Stomach (tissue), 8 donors: ENCODE measurements at regions not wholly inside any gene's neighbourhood (a gene's known extent, or its start where the extent isn't known, plus 50 kb on each side); places are given as distances from the start of the nearest gene placed in this dataset.

ENCODE experiments used
- DNase-seq, 2 donors: peaks; one replicate each; pipeline versions ENCODE4 v3.0.0 to v3.0.0-alpha.2; 2013 to 2019
- H3K27ac ChIP-seq, 5 donors: fragments of 200-600 bp in 4 of 5; sonication (generic) in 4 of 5; one replicate each; pipeline ENCODE4 v1.5.1; 2013 to 2019; ENCODE audit warnings: mild to moderate bottlenecking in 1 of 5, moderate library complexity in 1 of 5
- H3K27me3 ChIP-seq, 3 donors: fragments of 200-600 bp; sonication (generic); one replicate each; pipeline ENCODE4 v1.5.1; 2017 to 2019; ENCODE audit warnings: mixed run types in 1 of 3
- H3K36me3 ChIP-seq, 4 donors: fragments of 200-600 bp; sonication (generic); 1 replicate in 3 of 4; 2 replicates in 1 of 4; pipeline ENCODE4 v1.5.1; 2016 to 2019
- H3K4me1 ChIP-seq, 4 donors: fragments of 200-600 bp; sonication (generic); one replicate each; pipeline ENCODE4 v1.5.1; 2016 to 2019
- H3K4me3 ChIP-seq, 4 donors: fragments of 200-600 bp; sonication (generic) in 3 of 4; one replicate each; pipeline ENCODE4 v1.5.1; 2016 to 2019; ENCODE audit warnings: mild to moderate bottlenecking in 1 of 4
- H3K9me3 ChIP-seq, 4 donors: fragments of 200-600 bp; sonication (generic); one replicate each; pipeline ENCODE4 v1.5.1; 2016 to 2019
- EP300 ChIP-seq: sonication (generic); formaldehyde crosslinking; IDR thresholded peaks from one replicate; pipeline ENCODE4 v1.6.1; 2017; ENCODE audit warnings: antibody characterized with exemption
- POLR2A ChIP-seq, 4 donors: fragments of 450-650 bp; IDR thresholded peaks; one replicate each; pipeline ENCODE4 v1.6.1; 2016; ENCODE audit warnings: antibody characterized with exemption in 4 of 4, control low read depth in 2 of 4, mild to moderate bottlenecking in 1 of 4, moderate library complexity in 1 of 4
- POLR2AphosphoS5 ChIP-seq, 3 donors: sonication (generic); formaldehyde crosslinking; IDR thresholded peaks; one replicate each; pipeline ENCODE4 v1.6.1; 2016; ENCODE audit warnings: antibody characterized with exemption in 3 of 3
- WGBS, 5 donors: extraction: QIAGEN DNeasy Blood & Tissue Kit in 3 of 5; methylation state at CpG; one replicate each; pipeline versions ENCODE4 v1.1.5 to v1.1.7; 2013 to 2018; 5-methylcytosine and 5-hydroxymethylcytosine counted together
- intact Hi-C: fragments of 100-400 bp; cut with DNase I; formaldehyde crosslinking; loops from one replicate; pipeline ENCODE4 v1.15.1; 2023; ENCODE audit warnings: low total_unique reads
- TF ChIP-seq, protein P1 (sequence below), 7 experiments: fragments of 450-650 bp in 4 of 7; fragments of 200-600 bp in 3 of 7; sonication (generic) in 3 of 7; IDR thresholded peaks; one replicate each; pipeline ENCODE4 v1.5.1; 2016 to 2019; ENCODE audit warnings: antibody characterized with exemption in 7 of 7, control low read depth in 2 of 7, mild to moderate bottlenecking in 1 of 7
- donor health status: healthy with polysubstance abuse.
- donor health status: Bipolar disorder and iron deficiency.
- donor health status: healthy.

DNA sequence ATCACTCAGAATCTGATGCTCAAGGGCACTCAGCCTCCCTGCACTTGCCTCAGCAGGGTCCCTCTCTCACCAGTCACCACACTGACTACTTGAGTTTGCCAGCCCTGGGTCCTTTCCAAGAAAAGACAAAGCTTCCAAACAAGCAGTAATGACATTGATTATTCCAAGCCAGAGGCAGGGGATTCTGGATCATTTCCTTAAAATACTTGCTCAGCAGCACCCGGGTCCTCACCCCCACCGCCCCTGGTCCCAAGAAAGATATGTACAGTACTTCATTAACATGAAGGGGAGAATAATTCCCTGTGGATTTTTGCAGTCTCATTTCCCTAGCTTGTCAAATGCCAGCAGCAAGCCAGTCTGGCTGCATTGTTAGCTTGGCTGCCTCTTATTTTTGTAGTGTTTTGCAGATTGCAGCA, 83.2 kb upstream of the GNAO1 start:
- 11 to 54% (median 45%) methylated on average over 2 of the region's 2 CpGs for WGBS, 5 donors
- Histone ChIP-seq H3K27me3 (no peaks in the 10 kb centered on the region), H3K9me3 (no peaks in the 10 kb centered on the region), H3K36me3 (no peaks in the 10 kb centered on the region), H3K4me3 (no peak overlapping the region), H3K4me1 (peaks cover 0 to 6% (median under 1%) of the 10 kb centered on the region in 4 donors), H3K27ac (no peak overlapping the region)
- TF ChIP-seq POLR2A (IDR thresholded peaks at IDR 0.05) (no peak), EP300 (no peak), POLR2AphosphoS5 (IDR thresholded peaks at IDR 0.05) (no peak)
- TF ChIP-seq, protein P1, sequence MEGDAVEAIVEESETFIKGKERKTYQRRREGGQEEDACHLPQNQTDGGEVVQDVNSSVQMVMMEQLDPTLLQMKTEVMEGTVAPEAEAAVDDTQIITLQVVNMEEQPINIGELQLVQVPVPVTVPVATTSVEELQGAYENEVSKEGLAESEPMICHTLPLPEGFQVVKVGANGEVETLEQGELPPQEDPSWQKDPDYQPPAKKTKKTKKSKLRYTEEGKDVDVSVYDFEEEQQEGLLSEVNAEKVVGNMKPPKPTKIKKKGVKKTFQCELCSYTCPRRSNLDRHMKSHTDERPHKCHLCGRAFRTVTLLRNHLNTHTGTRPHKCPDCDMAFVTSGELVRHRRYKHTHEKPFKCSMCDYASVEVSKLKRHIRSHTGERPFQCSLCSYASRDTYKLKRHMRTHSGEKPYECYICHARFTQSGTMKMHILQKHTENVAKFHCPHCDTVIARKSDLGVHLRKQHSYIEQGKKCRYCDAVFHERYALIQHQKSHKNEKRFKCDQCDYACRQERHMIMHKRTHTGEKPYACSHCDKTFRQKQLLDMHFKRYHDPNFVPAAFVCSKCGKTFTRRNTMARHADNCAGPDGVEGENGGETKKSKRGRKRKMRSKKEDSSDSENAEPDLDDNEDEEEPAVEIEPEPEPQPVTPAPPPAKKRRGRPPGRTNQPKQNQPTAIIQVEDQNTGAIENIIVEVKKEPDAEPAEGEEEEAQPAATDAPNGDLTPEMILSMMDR (IDR thresholded peaks at IDR 0.05), result no peak
- DNase-seq, result peak in 1 of 2 donors; percentile 23
- intact Hi-C loops, result no loop called here

DNA sequence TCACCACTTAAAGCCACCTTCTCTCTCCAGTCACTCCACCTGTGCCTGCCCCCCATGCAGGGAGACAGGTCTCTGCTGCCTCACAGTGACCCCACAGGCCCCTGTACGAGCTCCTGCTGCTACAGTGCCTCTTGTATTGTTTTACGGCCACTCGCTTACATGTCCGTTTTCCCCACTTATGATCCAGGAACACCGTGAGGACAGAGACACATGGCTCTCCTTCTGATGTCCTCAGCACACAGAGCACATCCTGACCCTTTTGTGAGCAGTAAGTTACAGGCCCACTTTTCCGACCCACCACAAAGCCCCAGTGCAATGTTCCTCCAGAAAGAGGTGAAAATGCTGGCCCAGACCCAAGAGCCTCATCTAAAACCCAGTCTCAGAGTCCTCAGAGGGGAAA, 84.8 kb upstream of the GNAO1 start:
- no peak for DNase-seq
- Histone ChIP-seq H3K27me3 (no peaks in the 10 kb centered on the region), H3K4me3 (no peak overlapping the region), H3K9me3 (no peaks in the 10 kb centered on the region), H3K4me1 (peaks cover 0 to 20% (median 6%) of the 10 kb centered on the region in 4 donors), H3K27ac (no peak overlapping the region), H3K36me3 (no peaks in the 10 kb centered on the region)
- 85 to 88% (median 86%) methylated on average over 6 of the region's 6 CpGs for WGBS, 5 donors
- intact Hi-C loops, result no loop called here
- no peak for TF ChIP-seq EP300
- TF ChIP-seq, protein P1 (IDR thresholded peaks at IDR 0.05), result no peak
- no peak for TF ChIP-seq POLR2AphosphoS5 (IDR thresholded peaks at IDR 0.05)
- TF ChIP-seq POLR2A (IDR thresholded peaks at IDR 0.05), result no peak

DNA sequence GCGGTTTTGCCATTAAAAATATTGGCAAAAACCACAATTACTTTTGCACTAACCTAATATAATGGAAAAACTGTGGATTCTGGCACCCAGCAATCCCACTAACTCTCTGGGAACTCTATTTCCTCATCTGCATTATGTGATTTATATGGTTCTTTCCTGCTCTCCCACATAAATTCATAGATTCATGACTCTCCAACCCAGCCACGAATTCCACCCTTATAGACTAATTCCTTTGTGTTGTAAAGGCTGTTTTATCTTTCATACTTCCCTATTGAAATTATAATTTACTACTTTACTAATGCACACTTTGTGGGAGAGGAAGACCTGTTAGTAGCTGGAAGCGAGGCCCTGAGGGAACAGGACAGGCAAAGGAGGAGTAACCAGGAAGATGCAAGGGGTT, 88.4 kb upstream of the GNAO1 start:
- Histone ChIP-seq H3K27ac (peak overlapping the region in 2 of 5 donors; percentile 69 to 75), H3K4me1 (peaks cover 0 to 20% (median 8%) of the 10 kb centered on the region in 4 donors), H3K4me3 (no peak overlapping the region), H3K27me3 (no peaks in the 10 kb centered on the region), H3K9me3 (no peaks in the 10 kb centered on the region), H3K36me3 (no peaks in the 10 kb centered on the region)
- intact Hi-C loops, result no loop called here
- TF ChIP-seq POLR2A (IDR thresholded peaks at IDR 0.05), result no peak
- TF ChIP-seq, protein P1 (IDR thresholded peaks at IDR 0.05), result no peak
- no peak for TF ChIP-seq EP300
- no peak for TF ChIP-seq POLR2AphosphoS5 (IDR thresholded peaks at IDR 0.05)
- WGBS, 5 donors, result 50 to 77% (median 75%) methylated on average over 3 of the region's 3 CpGs
- DNase-seq, result peak in 1 of 2 donors; percentile 29

DNA sequence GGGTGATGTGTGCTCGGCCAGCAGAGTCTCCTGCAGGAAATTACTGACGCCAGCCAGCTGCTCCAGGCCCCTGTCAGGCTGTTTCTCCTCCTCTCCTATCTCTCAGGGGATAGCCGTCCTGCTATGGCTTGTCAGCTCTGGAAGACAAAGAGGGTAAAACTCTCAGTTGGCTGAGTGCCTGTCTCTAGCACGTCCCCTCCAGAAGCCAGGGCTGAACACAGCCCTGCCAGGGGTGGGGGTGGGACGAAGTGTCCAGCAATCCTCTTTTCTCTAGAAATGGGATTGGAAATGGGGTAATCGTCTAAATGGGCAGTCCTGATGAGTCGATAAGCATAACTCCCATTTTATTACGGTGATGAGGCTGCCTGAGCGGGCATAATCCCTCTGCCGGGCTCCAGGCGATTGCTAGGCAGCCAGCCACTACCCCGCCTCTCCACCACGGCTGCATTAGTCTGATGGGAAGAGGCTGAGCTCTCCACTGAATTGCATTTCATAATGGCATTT, 89.1 kb upstream of the GNAO1 start:
- peaks cover 0 to 17% (median 8%) of the 10 kb centered on the region in 4 donors for H3K4me1 ChIP-seq
- H3K27ac ChIP-seq, result peak overlapping the region in 4 of 5 donors; percentile 25 to 75 (median 50)
- H3K4me3 ChIP-seq, result peak overlapping the region in 3 of 4 donors; percentile 17 to 25 (median 23)
- H3K36me3 ChIP-seq, result no peaks in the 10 kb centered on the region
- DNase-seq, result peak in 1 of 2 donors; percentile 85
- no peaks in the 10 kb centered on the region for H3K9me3 ChIP-seq
- H3K27me3 ChIP-seq, result no peaks in the 10 kb centered on the region
- 41 to 57% (median 48%) methylated on average over 11 to 13 of the region's 13 CpGs for WGBS, 5 donors
- intact Hi-C loops, result no loop called here
- TF ChIP-seq EP300 (no peak), POLR2A (IDR thresholded peaks at IDR 0.05) (no peak), POLR2AphosphoS5 (IDR thresholded peaks at IDR 0.05) (no peak)
- TF ChIP-seq, protein P1 (IDR thresholded peaks at IDR 0.05), result no peak
